Anterior cingulate cortex (tissue), 58 donors: ENCODE measurements at regions not wholly inside any gene's neighbourhood (a gene's known extent, or its start where the extent isn't known, plus 50 kb on each side); places are given as distances from the start of the nearest gene placed in this dataset.
A peak's percentile ranks its signal among the peaks of the same experiment; 100 is the strongest.

Experiments used
- DNase-seq, 58 donors: peaks; one replicate each; lab custom pipeline; 2025; lab: John Stamatoyannopoulos, UW

DNA sequence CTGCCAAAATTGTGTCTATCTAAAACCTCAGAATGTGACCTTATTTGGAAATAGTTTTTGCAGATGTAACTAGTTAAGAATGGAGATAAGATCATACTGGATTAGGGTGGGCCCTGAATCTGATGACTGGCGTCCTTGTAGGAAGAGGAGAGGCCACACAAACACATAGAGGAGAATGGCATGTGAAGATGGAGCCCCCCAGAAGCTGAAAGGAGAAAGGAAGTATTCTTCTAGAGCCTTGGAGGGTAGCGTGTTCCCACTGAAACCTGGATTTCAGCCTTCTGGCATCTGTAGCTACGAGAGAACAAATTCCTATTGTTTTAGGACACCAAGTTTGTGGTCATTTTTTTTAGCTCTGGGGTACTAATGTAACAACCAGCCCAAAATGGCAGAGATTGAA is 423.0 kb upstream of the TPM1 start:
- DNase-seq, result no peak

DNA sequence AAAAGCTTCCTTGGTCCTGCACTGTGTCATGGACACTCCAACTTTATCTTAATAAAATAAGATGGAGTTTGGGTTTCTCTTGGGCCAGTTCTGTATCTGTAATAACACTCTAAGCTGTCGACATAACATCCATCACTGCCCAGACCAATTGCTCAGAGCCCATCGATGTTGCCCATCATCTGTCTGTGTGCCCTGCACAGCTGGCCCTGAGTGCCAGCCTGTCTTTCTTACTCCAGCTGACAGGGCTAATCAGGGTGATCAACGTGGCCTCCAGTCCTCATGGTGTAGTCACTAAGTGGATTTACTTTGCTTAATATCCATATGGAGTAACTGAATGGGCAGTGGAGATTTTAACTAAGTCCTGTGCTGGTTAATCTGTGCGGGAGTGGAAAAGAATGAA is 419.8 kb upstream of the TPM1 start:
- no peak for DNase-seq

DNA sequence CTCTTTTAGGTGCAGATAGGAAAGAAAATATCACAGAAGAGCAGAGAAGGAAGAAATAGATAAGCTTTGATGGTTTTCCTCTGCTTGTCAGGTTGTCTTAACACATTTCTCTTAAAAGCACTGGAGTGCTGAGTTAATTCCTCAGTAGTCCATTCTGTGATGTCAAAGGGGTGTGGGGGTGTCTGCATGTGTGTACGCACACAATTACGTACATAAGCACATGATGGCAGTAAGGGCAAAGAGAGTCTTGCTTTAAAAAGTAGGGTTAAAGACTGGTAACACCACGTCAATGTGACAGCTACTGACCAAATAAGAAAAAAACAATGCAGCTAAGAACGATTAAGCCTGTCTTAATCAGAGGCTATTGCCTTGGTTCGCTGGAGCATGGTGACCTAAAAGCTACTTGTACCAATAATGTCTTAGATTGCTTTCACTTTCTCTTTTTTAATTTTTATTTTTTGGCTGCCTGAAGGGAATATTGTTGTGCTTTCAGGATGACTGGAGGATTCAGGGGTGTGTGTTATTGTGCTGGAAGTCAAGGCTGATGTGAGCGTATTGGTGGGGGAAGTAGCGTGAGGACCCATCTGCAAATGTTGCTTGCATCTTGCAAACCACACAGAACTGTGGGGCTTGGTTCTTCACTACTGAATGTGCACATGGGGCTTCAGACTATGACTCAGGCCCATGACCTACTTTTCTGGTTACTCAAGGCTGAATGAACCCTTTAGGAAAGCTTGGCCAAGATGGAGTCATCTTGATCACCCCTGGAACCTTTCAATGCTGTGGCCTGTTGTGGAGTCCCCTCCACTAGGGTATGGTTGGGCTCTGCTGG is 417.8 kb upstream of the TPM1 start:
- peak in 2 of 58 donors; percentile 9 to 14 for DNase-seq

DNA sequence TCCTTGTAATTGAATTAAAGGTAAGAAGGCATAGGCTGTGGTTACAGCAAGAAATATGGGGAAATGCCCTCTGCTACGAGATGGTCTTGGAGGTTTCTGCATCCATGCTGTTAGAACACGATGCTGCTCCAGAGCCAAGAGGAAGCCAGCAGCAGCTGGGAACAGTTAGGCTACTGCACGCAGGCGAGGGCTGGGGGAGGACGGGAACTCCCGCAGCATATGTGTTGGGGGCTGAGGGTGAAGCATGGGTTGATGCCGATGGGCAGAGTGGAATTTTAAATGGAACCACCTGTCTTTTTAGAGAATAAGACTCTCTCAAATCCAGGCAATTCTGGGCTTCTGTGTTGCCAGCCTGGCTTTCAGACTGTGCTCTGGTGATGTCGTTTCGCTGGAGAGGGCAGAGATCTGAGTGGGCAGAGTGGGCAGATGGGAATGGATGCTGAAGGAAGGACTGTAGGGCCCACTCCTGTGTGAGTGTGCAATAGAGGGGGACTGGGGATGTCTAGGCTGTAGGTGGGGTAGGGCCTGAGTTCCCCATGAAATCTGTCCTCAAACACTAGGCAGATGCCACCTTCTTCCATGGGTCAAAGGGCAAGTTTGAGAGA is 417.0 kb upstream of the TPM1 start:
- peak in 27 of 58 donors; percentile 4 to 63 (median 25) for DNase-seq

DNA sequence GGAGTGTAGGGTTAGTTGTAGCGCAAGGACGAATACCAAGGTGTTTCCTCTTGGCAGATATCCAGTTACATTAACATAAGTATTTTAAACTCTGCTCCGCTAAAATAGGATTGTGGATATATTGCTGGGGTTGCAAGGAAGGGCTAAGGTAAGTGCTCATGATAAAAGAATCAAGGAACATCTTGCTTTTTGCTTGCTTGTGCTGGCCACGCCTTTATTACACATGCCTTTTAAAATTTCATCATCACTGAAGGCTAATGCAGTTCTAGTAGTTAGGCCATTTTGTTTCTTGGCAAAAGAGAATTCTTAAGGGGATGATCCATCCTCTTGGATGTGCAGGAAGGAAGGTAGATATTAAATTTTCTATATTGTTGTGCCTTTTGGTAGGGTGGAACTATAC is 415.6 kb upstream of the TPM1 start:
- no peak for DNase-seq

DNA sequence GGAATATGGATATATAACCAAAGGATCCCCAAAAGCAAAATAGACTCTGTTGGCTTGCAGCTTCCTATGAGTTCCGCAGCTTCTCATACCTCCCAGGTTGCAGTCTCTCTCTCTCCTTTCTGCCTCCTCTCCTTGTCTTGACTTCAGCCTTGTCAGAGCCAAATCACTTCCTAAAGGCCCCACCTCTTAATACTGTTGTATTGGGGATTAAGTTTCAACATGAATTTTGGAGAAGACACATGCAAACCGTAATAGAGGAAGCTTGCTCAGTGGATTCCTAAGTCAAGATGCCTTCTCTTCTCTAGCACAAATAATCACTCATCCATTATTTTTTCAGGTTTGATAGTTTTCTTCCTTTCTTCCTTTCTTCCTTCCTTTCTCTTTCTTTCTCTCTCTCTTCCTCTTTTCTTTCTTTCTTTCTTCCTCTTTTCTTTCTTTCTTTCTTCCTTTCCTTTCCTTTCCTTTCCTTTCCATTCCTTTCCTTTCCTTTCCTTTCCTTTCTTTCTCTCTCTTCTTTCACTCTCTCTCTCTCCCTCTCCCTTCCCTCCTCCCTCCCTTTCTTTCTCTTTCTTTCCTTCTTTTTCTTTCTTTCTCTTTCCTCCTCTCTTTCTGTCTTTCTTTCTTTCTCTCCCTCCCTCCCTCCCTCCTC is 411.3 kb upstream of the TPM1 start:
- no peak for DNase-seq

DNA sequence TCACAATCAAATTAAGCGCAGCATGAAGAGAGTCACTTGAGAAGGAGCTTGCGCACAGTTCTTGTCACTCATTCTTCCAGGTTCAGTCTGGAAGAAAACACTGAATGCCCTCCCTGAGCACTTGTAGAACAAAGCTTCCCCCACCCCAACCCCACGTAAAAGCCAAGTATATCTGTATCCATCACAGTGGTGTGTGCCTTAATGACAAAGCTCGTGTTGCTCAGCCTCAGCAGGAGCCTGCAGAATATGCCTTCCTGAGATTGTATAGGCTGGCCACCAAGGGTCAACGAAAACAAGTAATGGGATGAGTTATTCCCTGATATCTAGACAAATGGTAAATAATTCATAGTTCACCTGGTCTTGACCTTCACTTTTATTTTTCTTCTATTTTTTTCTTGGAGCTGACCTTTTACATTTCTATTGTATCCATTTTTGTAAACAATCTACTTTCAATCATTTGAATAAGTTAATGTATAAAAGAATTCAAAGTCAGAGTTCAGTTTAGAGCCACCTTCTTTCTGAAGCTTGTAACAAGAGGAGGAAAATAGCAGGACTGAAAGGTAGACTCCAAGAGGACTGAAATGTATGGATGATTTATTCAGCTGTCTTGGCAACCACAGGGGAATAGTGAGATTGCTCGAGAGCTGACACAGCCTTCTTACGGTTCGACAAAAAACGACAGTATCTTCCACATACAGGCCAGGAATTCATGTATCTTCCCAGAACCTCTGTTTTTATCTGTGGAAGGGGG is 405.5 kb upstream of the TPM1 start:
- DNase-seq, result no peak

DNA sequence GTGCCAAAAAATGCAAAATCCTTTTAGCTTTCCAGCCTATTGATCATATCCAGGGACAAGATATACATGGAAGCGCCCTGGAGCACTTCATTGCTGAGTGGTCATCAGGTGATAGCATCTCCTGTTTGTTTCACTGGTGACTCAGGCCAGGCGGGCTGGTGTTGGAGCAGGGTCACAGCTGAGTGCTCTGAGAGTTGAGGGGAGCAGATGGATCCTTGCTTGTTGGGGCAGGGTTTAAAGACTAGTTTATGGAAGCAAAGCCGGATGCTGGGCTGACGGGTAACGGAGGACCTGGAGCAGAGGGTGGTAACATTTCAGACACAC is 405.0 kb upstream of the TPM1 start:
- DNase-seq, result no peak

DNA sequence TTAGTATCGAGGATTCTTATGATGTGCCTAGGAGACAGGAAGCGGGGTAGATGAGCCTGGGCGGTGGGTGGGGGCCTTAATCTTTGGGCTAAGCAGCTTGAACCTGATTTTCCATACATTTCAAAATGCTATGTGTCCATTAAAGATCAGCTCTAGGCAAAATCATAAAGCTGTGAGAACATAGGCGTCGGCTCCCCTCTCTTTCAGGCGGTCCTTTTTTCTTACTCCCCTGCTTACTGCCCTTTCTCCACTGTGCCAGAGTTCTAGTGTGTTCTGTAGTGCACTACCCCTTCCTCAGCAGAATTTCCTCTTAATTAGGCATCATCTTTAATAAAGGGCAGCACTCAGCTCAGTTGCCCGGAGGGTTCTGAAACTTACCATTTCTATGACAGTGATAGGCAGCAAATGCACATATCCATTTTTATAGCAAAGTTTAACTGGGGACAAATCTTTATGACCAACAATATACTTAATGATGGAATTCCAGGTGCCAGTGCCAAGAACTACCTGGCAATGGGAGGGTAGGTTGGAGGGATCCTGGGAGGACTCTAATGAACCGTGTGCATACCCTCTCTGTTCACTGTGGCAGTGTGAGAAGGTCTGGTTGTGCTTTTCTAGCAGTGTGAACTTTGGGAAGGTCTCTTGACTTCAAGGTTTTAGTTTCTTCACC is 404.5 kb upstream of the TPM1 start:
- DNase-seq, result no peak

DNA sequence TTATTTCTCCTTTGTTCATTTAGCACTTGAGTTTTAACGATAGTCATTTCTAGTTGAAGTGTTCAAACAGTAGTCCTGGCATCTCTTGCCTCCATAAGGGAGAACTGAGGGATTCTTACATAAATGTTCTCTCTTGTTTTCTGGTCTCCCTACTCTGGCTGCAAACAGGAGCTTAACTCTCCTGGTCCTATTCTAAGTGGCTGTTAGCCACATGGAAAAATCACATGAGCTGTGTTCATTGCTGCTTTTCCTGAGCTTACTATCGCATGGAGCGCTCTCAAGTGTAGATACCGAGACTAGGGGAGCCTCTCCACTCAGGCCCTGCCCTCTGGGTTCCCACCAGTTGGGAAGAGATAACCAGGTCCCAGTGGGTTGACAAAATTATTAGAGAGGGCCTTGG is 403.1 kb upstream of the TPM1 start:
- no peak for DNase-seq

DNA sequence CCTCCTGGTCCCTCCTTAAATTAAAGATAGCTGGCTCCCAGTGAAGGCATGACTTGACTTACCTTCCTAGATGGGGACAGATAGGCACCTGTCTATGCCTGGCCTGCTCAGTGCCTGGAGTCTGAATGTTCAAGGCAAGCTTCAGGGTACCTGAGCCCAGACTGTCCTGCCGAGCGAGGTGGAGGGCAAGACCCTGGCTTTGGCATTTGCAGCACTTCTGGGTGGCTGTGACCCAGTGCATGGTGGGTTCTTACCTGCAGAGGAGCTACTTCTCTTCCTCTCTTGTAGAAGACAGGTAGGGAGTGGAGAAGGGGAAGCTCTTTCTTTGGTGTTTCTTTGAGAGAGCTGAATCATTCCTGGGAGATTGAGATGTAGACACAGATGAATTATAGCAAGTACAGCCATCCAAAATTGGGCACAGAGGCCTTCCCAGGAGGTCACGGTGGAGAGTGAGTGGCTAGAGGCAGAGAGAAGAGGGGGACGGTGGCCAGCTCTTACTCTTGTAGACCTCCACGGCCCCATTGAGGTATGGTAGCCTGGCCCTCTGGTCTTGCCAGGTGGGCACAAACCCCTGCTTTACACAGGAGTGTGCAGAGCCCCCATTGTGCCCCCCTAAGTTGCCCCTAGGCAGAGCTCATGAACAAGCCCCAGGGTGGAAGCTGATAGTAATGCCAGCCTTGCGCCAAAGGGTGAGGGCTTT is 402.5 kb upstream of the TPM1 start:
- DNase-seq, result no peak

DNA sequence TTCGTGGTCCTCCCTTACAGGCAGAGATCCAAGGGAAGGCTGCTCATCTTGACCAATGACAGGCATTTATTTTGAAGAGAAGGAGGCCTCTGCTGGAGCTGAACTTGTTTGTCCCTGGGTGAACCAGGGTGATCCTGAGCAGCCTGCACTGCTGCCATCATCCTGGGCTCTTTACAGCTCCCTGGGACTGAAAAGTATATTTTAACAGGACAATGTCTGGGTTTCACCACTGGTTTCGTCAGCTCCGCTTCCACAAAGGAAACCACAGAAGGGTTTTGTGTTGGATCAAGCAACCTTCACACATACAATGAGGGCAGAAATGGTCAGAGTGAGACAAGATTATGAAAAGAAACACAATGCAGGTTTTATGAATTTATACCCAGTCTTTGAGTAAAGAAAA is 400.7 kb upstream of the TPM1 start:
- no peak for DNase-seq

DNA sequence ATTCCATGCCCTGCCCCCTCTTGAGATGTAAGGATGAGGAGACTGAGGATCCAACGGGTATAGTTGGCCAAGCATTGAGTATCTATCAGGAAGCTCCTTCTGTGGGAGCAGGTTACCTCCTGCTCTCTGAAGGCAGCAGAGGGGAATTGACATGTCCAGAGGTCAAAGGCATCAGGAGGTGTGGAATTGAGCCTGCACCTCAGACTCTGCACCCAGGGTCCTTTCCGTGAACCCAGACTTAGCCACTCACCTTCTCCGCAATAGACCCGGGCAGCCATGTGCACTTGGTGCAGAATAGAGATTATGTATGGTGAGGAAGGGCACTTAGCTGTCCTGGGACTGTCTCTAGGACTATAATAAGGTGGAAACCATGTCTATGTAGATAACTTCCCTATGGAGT is 399.0 kb upstream of the TPM1 start:
- DNase-seq, result no peak

DNA sequence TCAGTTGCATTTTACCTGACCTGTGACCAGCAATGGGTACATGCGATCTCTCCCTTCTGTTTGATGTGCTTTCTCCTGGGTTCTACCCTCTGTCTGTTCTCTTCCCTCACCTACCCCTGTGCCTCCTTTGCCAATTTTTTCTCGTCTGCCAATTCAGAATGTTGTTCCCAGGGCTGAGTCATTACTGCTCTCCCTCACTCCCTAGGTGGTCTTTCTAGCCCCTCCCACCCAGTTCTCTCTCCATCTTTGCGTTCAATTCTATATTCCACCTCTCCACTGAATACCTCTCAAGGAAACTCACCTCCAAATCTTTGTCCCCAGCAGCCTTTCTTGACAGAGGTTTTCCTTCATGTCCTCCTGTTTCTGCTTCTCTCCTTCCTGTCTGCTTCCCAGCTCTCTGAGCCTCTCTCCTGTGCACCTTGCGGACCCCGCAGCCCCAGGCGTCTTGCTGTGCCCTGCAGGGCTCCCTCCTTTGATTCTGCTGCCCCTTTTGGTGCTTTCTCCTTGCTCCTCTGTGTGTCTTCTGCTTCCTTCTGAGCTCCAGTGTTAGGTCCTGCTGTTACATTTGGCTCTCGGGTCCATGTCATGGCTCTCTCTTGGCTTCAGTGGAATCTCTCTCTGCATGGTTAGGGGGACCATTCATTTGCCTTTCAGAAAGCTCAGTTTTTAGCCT is 398.2 kb upstream of the TPM1 start:
- DNase-seq, result no peak

DNA sequence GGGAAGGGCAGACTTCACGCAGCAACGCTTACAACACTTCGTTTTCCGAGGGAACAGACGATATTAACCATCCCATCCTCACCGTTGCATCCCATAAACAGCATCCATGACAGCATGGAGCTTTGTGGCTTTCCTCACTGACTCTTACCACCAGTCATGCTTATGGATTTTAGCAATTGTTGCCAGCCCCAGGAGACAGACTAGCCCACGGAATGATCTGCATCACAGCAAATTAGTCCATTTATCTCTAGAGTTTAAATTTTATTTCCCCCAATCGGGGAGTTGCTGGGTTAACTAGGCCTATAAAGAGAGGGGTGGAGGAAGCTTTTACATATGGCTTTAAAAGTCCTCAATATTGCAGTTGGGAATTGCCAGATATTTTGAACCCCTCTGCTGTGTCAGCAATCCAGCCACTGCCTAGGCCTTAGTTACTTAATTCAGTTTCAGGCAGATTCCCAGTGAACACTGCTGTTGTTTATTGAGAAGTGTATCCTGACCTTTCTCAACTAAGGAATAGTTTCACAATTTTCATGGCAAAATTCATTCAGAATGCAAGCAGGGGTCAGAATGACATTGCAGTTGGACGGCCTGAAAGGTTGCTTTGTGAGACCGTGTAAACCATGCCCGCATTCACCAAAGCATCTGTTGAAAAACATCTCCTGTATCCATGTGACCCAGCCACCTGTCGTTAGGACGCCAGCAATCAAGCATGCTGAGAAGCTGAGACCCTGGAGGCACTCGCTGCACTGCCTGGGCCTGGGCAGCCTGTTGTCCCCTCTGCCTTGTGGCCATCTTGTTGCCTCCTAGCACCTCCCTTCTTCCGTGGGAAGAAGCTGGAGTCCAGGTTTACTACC is 397.4 kb upstream of the TPM1 start:
- DNase-seq, result peak in 1 of 58 donors; percentile 18

DNA sequence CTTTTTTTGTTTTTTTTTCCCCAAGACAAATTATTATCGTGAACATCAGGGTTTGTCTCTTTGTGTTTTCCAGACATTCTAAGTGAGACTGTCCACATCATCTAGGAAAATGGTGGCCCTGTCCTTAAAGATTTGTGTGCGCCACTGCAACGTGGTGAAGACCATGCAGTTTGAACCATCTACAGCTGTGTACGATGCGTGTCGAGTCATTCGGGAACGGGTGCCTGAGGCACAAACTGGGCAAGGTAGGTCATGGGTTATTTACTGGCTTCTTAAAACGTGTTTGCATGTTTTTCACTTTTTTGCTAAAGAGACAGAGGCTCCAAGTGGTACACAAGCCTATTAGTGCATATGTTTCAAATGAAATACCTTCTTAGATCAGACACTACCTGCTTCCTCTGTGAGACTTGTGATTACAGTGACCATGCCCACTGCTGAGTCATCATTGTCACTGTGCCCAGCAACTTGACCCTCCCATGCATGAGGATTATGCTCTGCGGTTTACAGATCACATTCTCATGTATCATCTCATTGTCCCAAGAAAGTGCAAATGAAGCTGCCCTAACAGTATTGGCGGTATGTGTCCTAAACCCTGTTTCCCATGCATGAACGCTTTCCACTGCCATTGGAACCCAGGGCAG is 395.2 kb upstream of the TPM1 start:
- DNase-seq, result peak in 1 of 58 donors; percentile 26

DNA sequence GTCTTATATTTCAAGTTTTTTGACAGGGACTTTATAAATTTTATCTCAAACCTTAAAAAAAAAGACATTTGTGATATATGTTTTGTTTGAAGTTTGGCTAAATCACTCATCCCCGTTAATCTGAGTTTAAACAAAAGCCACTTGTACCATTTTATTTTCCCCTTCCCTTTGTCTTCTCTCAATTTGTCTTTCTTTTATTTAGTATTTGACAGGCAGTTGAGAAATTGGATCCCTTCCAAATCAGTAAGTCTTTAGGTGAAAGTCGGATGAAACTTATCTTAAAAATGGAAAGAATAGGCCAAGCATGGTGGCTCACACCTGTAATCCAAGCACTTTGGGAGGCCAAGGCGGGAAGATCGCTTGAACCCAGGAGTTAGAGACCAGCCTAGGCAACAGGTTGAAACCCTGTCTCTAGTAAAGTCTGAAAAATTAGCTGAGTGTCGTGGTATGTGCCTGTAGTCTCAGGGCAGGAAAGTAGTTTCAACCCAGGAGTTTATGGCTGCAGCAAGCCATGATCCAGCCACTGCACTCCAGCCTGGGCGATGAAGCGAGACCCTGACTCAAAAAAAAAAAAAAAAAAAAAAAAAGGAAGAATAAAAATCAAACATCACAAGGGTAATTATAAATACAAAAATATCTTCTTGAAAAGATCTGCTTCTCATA is 394.6 kb upstream of the TPM1 start:
- no peak for DNase-seq
